MCF 10A (cell line): ENCODE measurements at regions not wholly inside any gene's neighbourhood (a gene's known extent, or its start where the extent isn't known, plus 50 kb on each side); places are given as distances from the start of the nearest gene placed in this dataset.

Experiments
- BruUV-seq: library from RNA; stranded (reverse); fragments of 400-500 nt; replicated peaks from 2 replicates; lab custom pipeline; 2021; lab: Mats Ljungman, UMichigan
- CTCF ChIA-PET: fragments of 300-600 bp; sonication (Branson Sonifier 250); formaldehyde crosslinking; extraction: SDS; loops from one replicate; lab custom pipeline; 2021; ENCODE audit warnings: antibody characterized with exemption, inconsistent platforms; lab: Yijun Ruan, JAX
- POLR2A ChIA-PET: fragments of 300-600, 350-650 bp; sonication (Branson Sonifier 250); formaldehyde crosslinking; extraction: SDS; loops from one replicate; lab custom pipeline; 2020; ENCODE audit warnings: antibody characterized with exemption, inconsistent platforms; lab: Yijun Ruan, JAX
- DNase-seq: peaks from one replicate; pipeline ENCODE4 v3.0.0-alpha.2; 2018; ENCODE audit not compliant: unreplicated experiment
- H3K27ac Mint-ChIP-seq: one replicate; pipeline ENCODE4 v1.8.0; 2022; ENCODE audit warnings: mild to moderate bottlenecking, low read depth, mixed read lengths; ENCODE audit not compliant: unreplicated experiment
- H3K27me3 Mint-ChIP-seq: one replicate; pipeline ENCODE4 v1.8.0; 2022; ENCODE audit warnings: mixed read lengths; ENCODE audit not compliant: insufficient read depth, unreplicated experiment
- H3K36me3 Mint-ChIP-seq: one replicate; pipeline ENCODE4 v1.8.0; 2022; ENCODE audit warnings: mild to moderate bottlenecking, moderate library complexity, mixed read lengths; ENCODE audit not compliant: insufficient read depth, unreplicated experiment
- H3K4me1 Mint-ChIP-seq: one replicate; pipeline ENCODE4 v1.8.0; 2022; ENCODE audit warnings: mixed read lengths; ENCODE audit not compliant: insufficient read depth, unreplicated experiment
- H3K4me3 Mint-ChIP-seq: one replicate; pipeline ENCODE4 v1.8.0; 2022; ENCODE audit warnings: mild to moderate bottlenecking, moderate library complexity, mixed read lengths; ENCODE audit not compliant: unreplicated experiment
- H3K9me3 Mint-ChIP-seq: one replicate; pipeline ENCODE4 v1.8.0; 2022; ENCODE audit warnings: mixed read lengths; ENCODE audit not compliant: unreplicated experiment
- intact Hi-C: fragments of 100-400 bp; cut with micrococcal nuclease; formaldehyde crosslinking; loops from 2 replicates; pipeline ENCODE4 v1.14.1; 2022
- TF ChIP-seq, protein P1 (sequence below): fragments of 200-600 bp; IDR thresholded peaks from one replicate; pipeline ENCODE4 v1.8.0; 2022; ENCODE audit warnings: antibody characterized with exemption, mild to moderate bottlenecking; ENCODE audit not compliant: unreplicated experiment

GRCh38 chr2:12857891-12858290, 141.2 kb downstream of the TRIB2 start:
- ChIA-PET POLR2A (no interaction called here), CTCF (no interaction called here)
- intact Hi-C loops, result no loop called here
- H3K4me3 Mint-ChIP-seq, result no peak overlapping the region
- H3K36me3 Mint-ChIP-seq, result no peaks in the 10 kb centered on the region
- no peak for DNase-seq
- peaks cover 14% of the 10 kb centered on the region for H3K4me1 Mint-ChIP-seq
- TF ChIP-seq, protein P1, sequence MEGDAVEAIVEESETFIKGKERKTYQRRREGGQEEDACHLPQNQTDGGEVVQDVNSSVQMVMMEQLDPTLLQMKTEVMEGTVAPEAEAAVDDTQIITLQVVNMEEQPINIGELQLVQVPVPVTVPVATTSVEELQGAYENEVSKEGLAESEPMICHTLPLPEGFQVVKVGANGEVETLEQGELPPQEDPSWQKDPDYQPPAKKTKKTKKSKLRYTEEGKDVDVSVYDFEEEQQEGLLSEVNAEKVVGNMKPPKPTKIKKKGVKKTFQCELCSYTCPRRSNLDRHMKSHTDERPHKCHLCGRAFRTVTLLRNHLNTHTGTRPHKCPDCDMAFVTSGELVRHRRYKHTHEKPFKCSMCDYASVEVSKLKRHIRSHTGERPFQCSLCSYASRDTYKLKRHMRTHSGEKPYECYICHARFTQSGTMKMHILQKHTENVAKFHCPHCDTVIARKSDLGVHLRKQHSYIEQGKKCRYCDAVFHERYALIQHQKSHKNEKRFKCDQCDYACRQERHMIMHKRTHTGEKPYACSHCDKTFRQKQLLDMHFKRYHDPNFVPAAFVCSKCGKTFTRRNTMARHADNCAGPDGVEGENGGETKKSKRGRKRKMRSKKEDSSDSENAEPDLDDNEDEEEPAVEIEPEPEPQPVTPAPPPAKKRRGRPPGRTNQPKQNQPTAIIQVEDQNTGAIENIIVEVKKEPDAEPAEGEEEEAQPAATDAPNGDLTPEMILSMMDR, result no peak
- no peak overlapping the region for H3K27ac Mint-ChIP-seq
- no TSS peak for BruUV-seq
- peaks cover 13% of the 10 kb centered on the region for H3K9me3 Mint-ChIP-seq
- H3K27me3 Mint-ChIP-seq, result no peaks in the 10 kb centered on the region

GRCh38 chr2:12858786-12859185, 142.1 kb downstream of the TRIB2 start:
- TF ChIP-seq, protein P1, result no peak
- Mint-ChIP-seq H3K4me1 (peaks cover 14% of the 10 kb centered on the region), H3K36me3 (no peaks in the 10 kb centered on the region), H3K9me3 (peaks cover 22% of the 10 kb centered on the region), H3K4me3 (no peak overlapping the region), H3K27me3 (no peaks in the 10 kb centered on the region), H3K27ac (no peak overlapping the region)
- CTCF ChIA-PET, result no interaction called here
- DNase-seq, result no peak
- no TSS peak for BruUV-seq
- intact Hi-C loops, result no loop called here
- POLR2A ChIA-PET, result no interaction called here

DNA sequence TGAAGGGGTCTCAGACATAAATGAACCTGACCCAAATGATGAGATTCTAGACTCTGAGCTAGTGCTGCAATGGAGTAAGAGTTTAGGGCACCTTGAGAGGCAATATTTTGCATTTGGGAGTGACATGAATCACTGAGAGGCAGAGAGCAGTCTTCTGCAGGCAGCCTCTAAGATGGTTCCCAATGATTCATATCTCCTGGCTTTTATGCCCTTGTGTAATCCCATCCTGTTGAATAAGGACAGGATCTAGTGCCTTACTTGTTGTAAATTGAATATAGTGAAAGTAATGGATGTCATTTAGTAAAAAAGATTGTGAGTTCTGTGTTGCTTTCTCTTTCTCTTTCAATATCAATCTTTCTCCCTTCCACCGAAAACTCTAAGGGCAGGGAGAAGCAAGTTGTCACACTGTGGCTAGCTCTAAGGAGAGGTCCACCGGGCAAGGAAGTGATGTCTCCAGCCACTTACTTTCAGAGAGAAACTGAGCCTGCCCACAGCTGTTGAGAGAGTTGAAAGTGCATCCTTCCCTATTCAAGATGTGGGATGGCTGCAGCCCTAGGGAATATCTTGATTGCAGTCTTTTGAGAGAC, 144.7 kb downstream of the TRIB2 start:
- TF ChIP-seq, protein P1, result no peak
- H3K36me3 Mint-ChIP-seq, result no peaks in the 10 kb centered on the region
- POLR2A ChIA-PET, result interaction anchor here (0.8 kb wide), 1 partner anchor 36 kb away, joined by 3 read pairs; no protein-coding TSS in a partner anchor
- H3K27me3 Mint-ChIP-seq, result no peaks in the 10 kb centered on the region
- DNase-seq, result peak; percentile 59
- H3K9me3 Mint-ChIP-seq, result peaks cover 39% of the 10 kb centered on the region
- no peak overlapping the region for H3K4me3 Mint-ChIP-seq
- CTCF ChIA-PET, result no interaction called here
- H3K4me1 Mint-ChIP-seq, result peaks cover 8% of the 10 kb centered on the region
- intact Hi-C loops, result no loop called here
- H3K27ac Mint-ChIP-seq, result no peak overlapping the region
- no TSS peak for BruUV-seq

DNA sequence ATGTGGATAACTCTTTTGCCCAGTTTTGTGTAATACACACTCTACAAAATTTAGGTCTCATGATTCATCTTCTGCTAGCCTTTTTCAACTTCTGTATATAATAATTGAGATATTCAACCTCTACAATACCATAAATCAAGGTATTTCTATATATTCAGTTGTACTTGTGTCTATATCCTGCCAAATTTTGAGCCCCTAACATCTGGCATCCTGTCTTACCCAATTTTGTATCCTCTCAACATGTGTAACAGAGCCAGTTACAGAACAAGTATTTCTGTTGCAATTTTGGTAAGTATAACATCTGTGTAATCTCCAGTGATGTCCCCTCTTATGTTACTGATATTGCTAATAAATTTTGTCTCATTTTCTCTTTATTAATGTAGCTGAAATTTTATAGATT, 145.8 kb downstream of the TRIB2 start:
- CTCF ChIA-PET, result no interaction called here
- H3K4me1 Mint-ChIP-seq, result peaks cover 6% of the 10 kb centered on the region
- intact Hi-C loops, result no loop called here

More for the DNA sequence above, 145.8 kb downstream of the TRIB2 start:
- POLR2A ChIA-PET, result no interaction called here
- Mint-ChIP-seq H3K27me3 (no peaks in the 10 kb centered on the region), H3K4me3 (no peak overlapping the region), H3K27ac (no peak overlapping the region), H3K9me3 (peaks cover 39% of the 10 kb centered on the region), H3K36me3 (no peaks in the 10 kb centered on the region)
- DNase-seq, result no peak
- no TSS peak for BruUV-seq
- TF ChIP-seq, protein P1, result no peak
